Tibial nerve (tissue), 4 donors: ENCODE measurements at regions not wholly inside any gene's neighbourhood (a gene's known extent, or its start where the extent isn't known, plus 50 kb on each side); places are given as distances from the start of the nearest gene placed in this dataset.

ENCODE experiments used
- DNase-seq, 2 donors: peaks; one replicate each; pipeline ENCODE4 v3.0.0-alpha.2; 2019; ENCODE audit warnings: low spot score in 2 of 2
- H3K27ac ChIP-seq, 4 donors: fragments of 200-600 bp; sonication (generic) in 3 of 4; one replicate each; pipeline ENCODE4 v1.5.1; 2017 to 2019; ENCODE audit warnings: mild to moderate bottlenecking in 1 of 4
- H3K27me3 ChIP-seq, 2 donors: fragments of 200-600 bp; sonication (generic) in 1 of 2; one replicate each; pipeline versions ENCODE4 v1.5.1 to v1.6.0; 2017 to 2019
- H3K36me3 ChIP-seq, 3 donors: fragments of 200-600 bp; sonication (generic); one replicate each; pipeline ENCODE4 v1.5.1; 2018 to 2019
- H3K4me1 ChIP-seq, 4 donors: fragments of 200-600 bp; sonication (generic) in 3 of 4; one replicate each; pipeline ENCODE4 v1.5.1; 2017 to 2019
- H3K4me3 ChIP-seq, 4 donors: fragments of 200-600 bp; sonication (generic) in 3 of 4; one replicate each; pipeline ENCODE4 v1.5.1; 2017 to 2019; ENCODE audit warnings: mild to moderate bottlenecking in 1 of 4, moderate library complexity in 1 of 4
- H3K9me3 ChIP-seq, 4 donors: fragments of 200-600 bp; sonication (generic) in 3 of 4; one replicate each; pipeline ENCODE4 v1.5.1; 2017 to 2019
- EP300 ChIP-seq, 2 donors: sonication (generic); formaldehyde crosslinking; IDR thresholded peaks; one replicate each; pipeline ENCODE4 v1.6.1; 2017; ENCODE audit warnings: antibody characterized with exemption in 2 of 2, mild to moderate bottlenecking in 1 of 2
- POLR2A ChIP-seq, 2 donors: fragments of 450-650 bp; IDR thresholded peaks; one replicate each; pipeline ENCODE4 v1.6.1; 2017; ENCODE audit warnings: antibody characterized with exemption in 2 of 2, mild to moderate bottlenecking in 2 of 2, moderate library complexity in 2 of 2
- WGBS, 2 donors: methylation state at CpG; one replicate each; pipeline ENCODE4 v1.1.5; 2018; 5-methylcytosine and 5-hydroxymethylcytosine counted together
- TF ChIP-seq, protein P1 (sequence below), 5 experiments: fragments of 200-600 bp in 3 of 5; fragments of 450-650 bp in 2 of 5; sonication (generic) in 3 of 5; IDR thresholded peaks; one replicate each; pipeline ENCODE4 v1.5.1; 2016 to 2019; ENCODE audit warnings: antibody characterized with exemption in 5 of 5, mild to moderate bottlenecking in 3 of 5, moderate library complexity in 2 of 5

DNA sequence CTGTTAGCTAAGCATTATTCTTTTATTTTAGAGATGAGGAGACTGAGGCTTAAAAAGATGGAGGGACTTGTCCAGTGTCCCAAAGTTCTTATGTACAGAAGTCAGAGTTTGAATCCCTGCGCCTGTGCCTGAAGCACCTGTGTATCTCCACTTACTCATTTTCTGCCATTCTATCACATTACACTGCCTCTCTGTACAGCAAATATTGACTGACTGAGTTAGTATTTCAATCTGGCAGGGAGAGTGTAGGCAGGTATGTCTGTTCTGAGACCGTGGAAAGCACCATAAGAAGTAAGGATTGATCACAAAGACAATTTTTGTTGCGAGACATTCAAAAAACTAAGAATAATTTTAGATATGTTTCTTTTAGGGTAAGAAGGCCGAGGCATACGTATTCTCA, 162.7 kb downstream of the KITLG start:
- Histone ChIP-seq H3K27ac (no peak overlapping the region), H3K9me3 (no peaks in the 10 kb centered on the region), H3K4me1 (peaks cover 0 to 6% (median 0%) of the 10 kb centered on the region in 4 donors), H3K36me3 (no peaks in the 10 kb centered on the region), H3K4me3 (no peak overlapping the region), H3K27me3 (no peaks in the 10 kb centered on the region)
- TF ChIP-seq EP300 (IDR thresholded peaks at IDR 0.05) (no peak), POLR2A (IDR thresholded peaks at IDR 0.05) (no peak)
- TF ChIP-seq, protein P1, sequence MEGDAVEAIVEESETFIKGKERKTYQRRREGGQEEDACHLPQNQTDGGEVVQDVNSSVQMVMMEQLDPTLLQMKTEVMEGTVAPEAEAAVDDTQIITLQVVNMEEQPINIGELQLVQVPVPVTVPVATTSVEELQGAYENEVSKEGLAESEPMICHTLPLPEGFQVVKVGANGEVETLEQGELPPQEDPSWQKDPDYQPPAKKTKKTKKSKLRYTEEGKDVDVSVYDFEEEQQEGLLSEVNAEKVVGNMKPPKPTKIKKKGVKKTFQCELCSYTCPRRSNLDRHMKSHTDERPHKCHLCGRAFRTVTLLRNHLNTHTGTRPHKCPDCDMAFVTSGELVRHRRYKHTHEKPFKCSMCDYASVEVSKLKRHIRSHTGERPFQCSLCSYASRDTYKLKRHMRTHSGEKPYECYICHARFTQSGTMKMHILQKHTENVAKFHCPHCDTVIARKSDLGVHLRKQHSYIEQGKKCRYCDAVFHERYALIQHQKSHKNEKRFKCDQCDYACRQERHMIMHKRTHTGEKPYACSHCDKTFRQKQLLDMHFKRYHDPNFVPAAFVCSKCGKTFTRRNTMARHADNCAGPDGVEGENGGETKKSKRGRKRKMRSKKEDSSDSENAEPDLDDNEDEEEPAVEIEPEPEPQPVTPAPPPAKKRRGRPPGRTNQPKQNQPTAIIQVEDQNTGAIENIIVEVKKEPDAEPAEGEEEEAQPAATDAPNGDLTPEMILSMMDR (IDR thresholded peaks at IDR 0.05) = no peak
- WGBS, 2 donors = 75 to 82% methylated on average over 5 of the region's 5 CpGs
- no peak for DNase-seq

DNA sequence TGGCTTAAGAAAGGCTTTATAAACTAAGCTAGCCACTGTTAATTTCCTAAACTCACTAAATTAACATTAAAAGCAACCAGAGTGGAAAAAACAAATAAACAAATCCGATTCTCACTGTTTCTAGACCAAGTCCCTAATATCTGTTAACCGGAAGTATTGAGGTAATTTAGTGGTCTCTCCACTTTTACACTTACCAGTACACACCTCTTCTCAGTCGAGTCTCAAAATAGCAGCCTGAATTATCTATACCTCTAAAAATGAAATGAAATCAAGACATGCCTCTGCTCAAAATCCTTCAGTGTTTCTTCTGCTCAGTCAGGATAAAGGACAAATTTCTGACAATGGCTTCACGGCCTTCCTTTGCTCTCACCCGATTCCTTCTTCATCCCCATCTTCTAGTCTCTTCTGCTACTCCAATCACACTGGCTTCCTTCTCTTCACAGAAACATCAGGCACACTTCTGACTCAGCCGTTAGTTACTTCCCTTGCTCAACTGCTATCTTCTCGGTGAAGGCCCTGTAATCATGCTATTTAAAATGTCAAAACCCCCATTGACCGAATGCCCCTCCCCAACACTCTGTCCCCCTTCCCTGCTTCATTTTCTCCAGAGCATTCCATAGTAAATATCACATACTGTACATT, 161.3 kb downstream of the KITLG start:
- DNase-seq = no peak
- Histone ChIP-seq H3K4me3 (no peak overlapping the region), H3K4me1 (peaks cover 0 to 6% (median 0%) of the 10 kb centered on the region in 4 donors), H3K27me3 (no peaks in the 10 kb centered on the region), H3K9me3 (no peaks in the 10 kb centered on the region), H3K27ac (no peak overlapping the region), H3K36me3 (no peaks in the 10 kb centered on the region)
- WGBS, 2 donors = 80 to 87% methylated on average over 8 of the region's 8 CpGs
- TF ChIP-seq, protein P1 (IDR thresholded peaks at IDR 0.05) = no peak
- TF ChIP-seq POLR2A (IDR thresholded peaks at IDR 0.05) (no peak), EP300 (IDR thresholded peaks at IDR 0.05) (no peak)

DNA sequence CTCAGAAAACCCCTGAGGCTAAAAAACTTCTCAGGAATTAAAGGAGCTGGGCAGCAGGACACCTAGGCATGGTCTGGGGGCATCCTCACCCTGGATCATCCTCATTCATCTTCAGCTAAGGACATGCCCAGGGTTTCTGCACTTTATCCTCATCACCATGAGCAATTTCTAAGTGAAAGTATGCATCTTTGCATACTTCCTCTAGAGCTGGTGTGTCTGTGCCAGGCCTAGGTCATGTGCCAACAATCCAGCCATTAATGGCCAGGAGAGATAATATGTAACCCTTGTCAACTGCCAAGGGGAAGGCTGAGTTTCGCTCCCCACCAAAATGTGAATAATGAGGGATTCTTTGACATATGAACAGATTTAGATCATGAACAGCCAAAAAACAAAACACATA, 160.5 kb downstream of the KITLG start:
- Histone ChIP-seq H3K27ac (peak overlapping the region in 1 of 4 donors; percentile 30), H3K4me3 (no peak overlapping the region), H3K4me1 (peaks cover 0 to 6% (median 0%) of the 10 kb centered on the region in 4 donors), H3K9me3 (no peaks in the 10 kb centered on the region), H3K27me3 (no peaks in the 10 kb centered on the region), H3K36me3 (no peaks in the 10 kb centered on the region)
- DNase-seq = no peak
- WGBS, 2 donors = 90 to 93% methylated on average over 1 of the region's 1 CpG
- TF ChIP-seq EP300 (IDR thresholded peaks at IDR 0.05) (no peak), POLR2A (IDR thresholded peaks at IDR 0.05) (no peak)
- TF ChIP-seq, protein P1 (IDR thresholded peaks at IDR 0.05) = no peak

DNA sequence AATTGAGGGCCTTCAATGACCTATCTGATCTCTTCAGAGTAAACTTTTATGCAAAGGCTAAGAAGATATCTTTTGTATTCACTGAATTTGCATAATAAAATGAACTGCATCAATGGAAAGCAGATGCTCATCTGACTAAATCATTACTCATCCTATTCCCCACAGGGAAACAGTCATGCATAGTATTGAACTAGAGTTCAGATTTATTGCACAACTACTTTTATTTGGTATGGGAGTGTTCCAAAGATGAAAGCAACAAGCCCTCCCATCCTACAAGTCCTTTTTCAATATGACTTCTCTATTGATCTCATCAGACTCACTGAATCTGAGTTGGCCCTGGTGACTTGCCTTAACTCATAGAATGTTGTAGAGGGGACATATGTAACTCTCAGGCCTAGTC, 159.8 kb downstream of the KITLG start:
- Histone ChIP-seq H3K4me1 (peaks cover 0 to 6% (median 0%) of the 10 kb centered on the region in 4 donors), H3K27ac (peak overlapping the region in 1 of 4 donors; percentile 30), H3K36me3 (no peaks in the 10 kb centered on the region), H3K27me3 (no peaks in the 10 kb centered on the region), H3K9me3 (no peaks in the 10 kb centered on the region), H3K4me3 (no peak overlapping the region)
- TF ChIP-seq EP300 (IDR thresholded peaks at IDR 0.05) (peak in 1 of 2 donors; percentile 77), POLR2A (IDR thresholded peaks at IDR 0.05) (no peak)
- DNase-seq = no peak

DNA sequence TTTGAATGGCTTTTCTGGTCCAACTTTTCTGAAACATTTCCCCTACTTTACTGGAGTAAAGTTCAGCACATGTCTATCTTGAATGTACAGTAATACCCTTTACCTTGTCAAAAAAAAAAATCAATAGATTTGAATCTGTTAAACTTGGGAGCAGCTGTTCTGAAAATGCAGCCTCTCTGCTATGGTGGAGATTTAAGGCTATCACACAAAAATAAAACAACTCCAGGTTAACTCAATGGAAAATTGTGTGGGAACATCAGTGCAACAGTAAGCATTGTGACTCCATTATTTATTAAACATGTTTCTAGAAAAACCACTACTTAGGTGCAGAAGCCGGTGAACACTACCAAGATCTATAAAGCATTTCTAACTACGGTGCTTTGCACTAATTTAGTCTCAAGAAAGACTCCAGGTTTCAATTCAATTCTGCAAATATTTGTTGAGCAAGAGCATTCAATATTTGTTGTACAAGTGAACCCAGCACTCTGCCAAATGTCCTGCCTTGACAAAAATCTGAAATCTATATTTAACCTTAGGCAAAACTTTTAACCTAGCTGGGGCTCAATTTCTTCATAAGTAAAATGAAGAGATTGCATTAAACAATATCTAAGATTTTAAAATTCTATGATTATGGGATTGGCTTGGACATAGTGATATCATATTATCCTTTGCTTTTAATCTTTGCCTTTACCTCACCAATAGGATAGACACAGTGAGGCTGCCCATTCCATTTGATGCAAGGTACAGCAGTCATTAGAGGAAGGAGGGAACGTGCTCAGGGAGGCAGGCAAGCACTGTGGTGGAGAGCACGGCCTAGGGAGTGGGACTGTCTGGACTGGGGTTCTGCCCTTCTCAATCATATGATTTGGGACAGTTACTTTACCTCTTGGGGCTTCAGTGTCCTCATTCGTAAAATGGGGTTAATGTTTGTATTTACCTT, 155.2 kb downstream of the KITLG start:
- H3K9me3 ChIP-seq = peaks cover 0 to 14% (median 2%) of the 10 kb centered on the region in 4 donors
- no peaks in the 10 kb centered on the region for H3K27me3 ChIP-seq
- TF ChIP-seq POLR2A (IDR thresholded peaks at IDR 0.05) = no peak
- no peak for TF ChIP-seq EP300 (IDR thresholded peaks at IDR 0.05)
- no peaks in the 10 kb centered on the region for H3K36me3 ChIP-seq
- WGBS, 2 donors = 93 to 94% methylated on average over 5 of the region's 5 CpGs
- no peak for DNase-seq
- no peak overlapping the region for H3K4me3 ChIP-seq
- H3K27ac ChIP-seq = no peak overlapping the region
- peaks cover 0 to 2% (median 0%) of the 10 kb centered on the region in 4 donors for H3K4me1 ChIP-seq

DNA sequence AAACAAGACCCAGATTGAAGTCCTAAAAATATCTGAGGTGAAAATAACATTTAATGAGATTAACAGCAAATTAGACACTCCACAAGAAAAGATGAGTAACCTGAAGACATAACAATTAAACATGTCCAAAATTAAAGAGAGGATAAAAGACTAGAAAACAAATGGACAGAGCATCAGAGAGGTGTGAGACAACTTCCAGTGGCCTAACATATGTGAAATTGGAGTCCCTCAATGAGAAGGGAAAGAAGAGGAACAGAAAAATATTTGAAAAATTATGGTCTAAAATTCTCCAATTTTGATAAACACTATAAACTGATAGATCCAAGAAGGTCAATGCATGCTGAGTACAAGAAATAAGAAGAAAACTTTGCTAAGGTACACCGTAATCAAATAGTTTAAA, 151.9 kb downstream of the KITLG start:
- TF ChIP-seq, protein P1 (IDR thresholded peaks at IDR 0.05) = no peak
- TF ChIP-seq POLR2A (IDR thresholded peaks at IDR 0.05) (no peak), EP300 (IDR thresholded peaks at IDR 0.05) (no peak)
- Histone ChIP-seq H3K4me1 (no peaks in the 10 kb centered on the region), H3K36me3 (no peaks in the 10 kb centered on the region), H3K9me3 (peaks cover 0 to 14% (median 2%) of the 10 kb centered on the region in 4 donors), H3K4me3 (no peak overlapping the region), H3K27me3 (no peaks in the 10 kb centered on the region), H3K27ac (no peak overlapping the region)
- DNase-seq = no peak
- 97 to 100% methylated on average over 1 of the region's 1 CpG for WGBS, 2 donors
